WI38 (cell line): ENCODE measurements at regions not wholly inside any gene's neighbourhood (a gene's known extent, or its start where the extent isn't known, plus 50 kb on each side); places are given as distances from the start of the nearest gene placed in this dataset.

Experiments used
- H3K4me3 ChIP-seq: 2 replicates; pipeline ENCODE4 v1.5.1; 2011; ENCODE audit warnings: low read depth, mild to moderate bottlenecking, control low read depth, low read length
- CTCF ChIP-seq: IDR thresholded peaks from 2 replicates; pipeline ENCODE4 v1.5.1; 2012; ENCODE audit warnings: low read depth, mild to moderate bottlenecking, control low read depth, low read length

GRCh38 chr3:110576960-110577359, 494.7 kb upstream of the NECTIN3 start:
- no peak overlapping the region for H3K4me3 ChIP-seq
- TF ChIP-seq CTCF, result no peak

GRCh38 chr3:110577854-110578253, 493.8 kb upstream of the NECTIN3 start:
- TF ChIP-seq CTCF, result no peak
- no peak overlapping the region for H3K4me3 ChIP-seq

- no peak overlapping the region for H3K4me3 ChIP-seq
- TF ChIP-seq CTCF, result no peak
These were observed 491.6 kb upstream of the NECTIN3 start for GRCh38 chr3:110579840-110580550.

GRCh38 chr3:110583373-110583935, 488.2 kb upstream of the NECTIN3 start:
- no peak overlapping the region for H3K4me3 ChIP-seq
- TF ChIP-seq CTCF, result no peak

GRCh38 chr3:110588906-110589305, 482.7 kb upstream of the NECTIN3 start:
- no peak for TF ChIP-seq CTCF
- no peak overlapping the region for H3K4me3 ChIP-seq

- no peak overlapping the region for H3K4me3 ChIP-seq
- no peak for TF ChIP-seq CTCF
These were observed 482.3 kb upstream of the NECTIN3 start for GRCh38 chr3:110589341-110589740.

GRCh38 chr3:110593749-110594148, 477.9 kb upstream of the NECTIN3 start:
- H3K4me3 ChIP-seq, result no peak overlapping the region
- no peak for TF ChIP-seq CTCF
